Transverse colon (tissue), 3 donors: ENCODE measurements at regions not wholly inside any gene's neighbourhood (a gene's known extent, or its start where the extent isn't known, plus 50 kb on each side); places are given as distances from the start of the nearest gene placed in this dataset.

Experiments used
- EP300 ChIP-seq: sonication (generic); formaldehyde crosslinking; IDR thresholded peaks from one replicate; pipeline ENCODE4 v1.6.1; 2017; ENCODE audit warnings: antibody characterized with exemption, low read depth
- POLR2A ChIP-seq: fragments of 450-650 bp; IDR thresholded peaks from one replicate; pipeline ENCODE4 v1.6.1; 2016; ENCODE audit warnings: antibody characterized with exemption, mild to moderate bottlenecking, moderate library complexity
- TF ChIP-seq, protein P1 (sequence below), 5 experiments: fragments of 200-600 bp in 3 of 5; fragments of 450-650 bp in 2 of 5; sonication (generic) in 3 of 5; IDR thresholded peaks; 1 replicate in 2 of 5; 2 replicates in 3 of 5; pipeline ENCODE4 v1.5.1; 2016 to 2017; ENCODE audit warnings: antibody characterized with exemption in 5 of 5, inconsistent platforms in 3 of 5, mild to moderate bottlenecking in 2 of 5, moderate library complexity in 1 of 5

DNA sequence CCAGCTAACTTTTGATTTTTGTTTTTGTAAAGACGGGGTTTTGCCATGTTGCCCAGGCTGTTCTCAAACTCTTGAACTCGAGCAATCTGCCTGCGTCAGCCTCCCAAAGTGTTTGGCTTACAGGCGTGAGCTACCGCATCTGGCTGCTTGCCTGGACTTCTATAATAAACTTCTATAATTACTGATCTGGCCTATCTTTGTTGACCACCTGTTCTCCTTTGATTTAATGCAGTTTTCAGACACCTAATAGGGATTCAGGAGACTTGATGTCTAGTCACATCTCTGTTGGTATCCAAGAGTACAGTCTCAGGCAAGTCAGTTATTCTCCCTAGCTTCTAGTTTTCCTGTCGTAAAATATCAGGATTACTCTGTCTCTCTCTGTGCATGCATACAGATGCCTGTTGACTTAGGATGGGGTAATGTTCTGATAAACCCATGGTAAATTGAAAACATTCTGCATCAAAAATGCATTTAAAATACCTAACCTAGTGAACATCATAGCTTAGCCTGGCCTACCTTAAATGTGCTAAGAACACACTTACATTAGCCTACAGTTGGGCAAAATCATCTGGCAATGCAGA, 51.5 kb upstream of the NR3C1 start:
- TF ChIP-seq, protein P1, sequence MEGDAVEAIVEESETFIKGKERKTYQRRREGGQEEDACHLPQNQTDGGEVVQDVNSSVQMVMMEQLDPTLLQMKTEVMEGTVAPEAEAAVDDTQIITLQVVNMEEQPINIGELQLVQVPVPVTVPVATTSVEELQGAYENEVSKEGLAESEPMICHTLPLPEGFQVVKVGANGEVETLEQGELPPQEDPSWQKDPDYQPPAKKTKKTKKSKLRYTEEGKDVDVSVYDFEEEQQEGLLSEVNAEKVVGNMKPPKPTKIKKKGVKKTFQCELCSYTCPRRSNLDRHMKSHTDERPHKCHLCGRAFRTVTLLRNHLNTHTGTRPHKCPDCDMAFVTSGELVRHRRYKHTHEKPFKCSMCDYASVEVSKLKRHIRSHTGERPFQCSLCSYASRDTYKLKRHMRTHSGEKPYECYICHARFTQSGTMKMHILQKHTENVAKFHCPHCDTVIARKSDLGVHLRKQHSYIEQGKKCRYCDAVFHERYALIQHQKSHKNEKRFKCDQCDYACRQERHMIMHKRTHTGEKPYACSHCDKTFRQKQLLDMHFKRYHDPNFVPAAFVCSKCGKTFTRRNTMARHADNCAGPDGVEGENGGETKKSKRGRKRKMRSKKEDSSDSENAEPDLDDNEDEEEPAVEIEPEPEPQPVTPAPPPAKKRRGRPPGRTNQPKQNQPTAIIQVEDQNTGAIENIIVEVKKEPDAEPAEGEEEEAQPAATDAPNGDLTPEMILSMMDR (IDR thresholded peaks at IDR 0.05): no peak
- TF ChIP-seq EP300 (no peak), POLR2A (no peak)
